ENCODE measurements at regions not wholly inside any gene's neighbourhood (a gene's known extent, or its start where the extent isn't known, plus 50 kb on each side); places are given as distances from the start of the nearest gene placed in this dataset.

DNA sequence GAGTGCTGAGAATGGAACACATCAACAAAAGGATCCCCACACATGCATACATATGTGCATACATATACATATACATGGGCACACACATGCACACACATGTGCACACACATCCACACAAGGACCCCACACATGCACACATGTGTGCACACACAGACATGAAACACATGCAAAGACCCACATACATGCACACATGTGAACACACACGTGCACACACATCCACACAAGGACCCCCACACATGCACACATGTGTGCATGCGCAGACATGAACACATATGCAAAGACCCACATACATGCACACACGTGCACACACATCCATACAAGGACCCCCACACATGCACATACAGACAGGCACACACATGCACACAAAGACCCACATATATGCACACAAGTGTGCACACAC, 104.4 kb upstream of the ADARB2 start:
- no peak for DNase-seq

- no peak for DNase-seq
Measured at GRCh38 chr10:1829712-1830111, 92.4 kb upstream of the ADARB2 start.

GRCh38 chr10:1824928-1825327, 87.6 kb upstream of the ADARB2 start:
- DNase-seq, result no peak

GRCh38 chr10:1814556-1814955, 77.2 kb upstream of the ADARB2 start:
- no peak for DNase-seq

DNA sequence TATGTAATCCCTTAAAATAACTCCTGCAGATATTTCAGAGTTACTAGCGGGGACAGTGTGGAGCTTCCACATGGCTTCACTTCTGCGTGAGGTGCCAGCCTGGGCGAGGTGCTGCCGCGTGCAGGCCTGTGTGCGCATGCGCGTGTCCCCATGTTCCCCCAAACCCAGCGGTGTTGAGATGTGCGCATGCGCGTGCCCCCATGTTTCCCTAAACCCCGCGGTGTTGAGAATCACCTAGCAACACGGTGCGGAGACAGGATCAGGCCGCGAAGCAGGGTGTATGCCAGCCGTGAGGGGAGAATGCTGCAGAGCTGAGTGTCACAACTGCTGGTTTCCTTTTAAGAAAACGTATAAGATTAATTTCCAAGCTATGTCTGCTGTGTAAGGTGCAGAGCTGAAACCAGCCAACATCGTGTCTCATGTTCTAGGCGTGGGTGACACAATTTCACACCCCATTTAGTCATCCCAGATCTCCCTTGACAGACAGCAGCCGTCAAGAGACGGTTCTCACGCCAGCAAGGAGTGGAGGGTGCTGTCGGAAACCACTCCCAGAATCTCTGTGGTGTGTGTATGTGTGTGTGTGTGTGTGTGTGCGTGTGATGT, 71.9 kb upstream of the ADARB2 start:
- no peak for DNase-seq

DNA sequence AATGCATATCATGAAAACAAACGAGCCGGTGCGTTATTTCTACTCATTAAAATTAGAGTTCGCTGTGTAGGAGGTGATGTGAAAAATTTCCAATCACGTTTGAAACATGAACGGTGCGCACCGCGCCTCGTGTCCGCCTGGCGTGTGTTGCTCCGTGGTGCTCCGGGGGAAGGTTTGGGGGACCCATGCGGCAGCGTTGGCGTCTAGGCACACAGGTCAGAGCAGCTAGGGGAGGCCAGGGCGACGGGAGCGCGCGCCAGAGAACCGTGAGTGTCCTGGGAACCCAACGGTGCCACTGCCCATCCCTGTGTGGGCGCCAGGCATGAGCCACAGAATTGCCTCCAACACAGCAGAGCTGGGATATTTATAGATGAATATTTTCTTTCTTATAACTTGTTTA, 70.6 kb upstream of the ADARB2 start:
- DNase-seq, result no peak

GRCh38 chr10:1807196-1807595, 69.9 kb upstream of the ADARB2 start:
- DNase-seq, result no peak

GRCh38 chr10:1802413-1802812, 65.1 kb upstream of the ADARB2 start:
- no peak for DNase-seq

DNA sequence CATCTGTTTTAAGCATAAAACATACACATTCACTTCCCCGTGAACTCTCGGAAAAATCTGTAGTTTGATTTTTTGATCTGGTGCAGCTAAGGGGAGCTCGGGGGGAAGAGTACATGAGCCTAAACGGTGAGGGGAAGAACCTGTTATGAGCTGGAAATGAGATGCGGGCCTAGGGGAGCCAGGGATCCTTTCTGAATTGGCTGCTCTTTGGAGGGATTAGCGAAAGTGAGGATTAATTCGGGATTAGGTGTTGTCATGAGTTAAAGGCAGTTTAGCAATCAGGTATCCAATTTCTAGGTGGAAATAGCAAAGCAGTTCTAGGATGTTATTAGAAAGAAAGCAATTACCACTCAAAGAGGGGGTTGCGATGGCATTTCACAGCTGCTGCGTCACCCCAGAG, 51.1 kb upstream of the ADARB2 start:
- no peak for DNase-seq

Measured in suppressor macrophage treated with lipopolysaccharide for 1 hour (primary cell).